SJCRH30 (cell line): ENCODE measurements at regions not wholly inside any gene's neighbourhood (a gene's known extent, or its start where the extent isn't known, plus 50 kb on each side); places are given as distances from the start of the nearest gene placed in this dataset.

Experiments used
- DNase-seq, 2 experiments: peaks; one replicate each; pipeline ENCODE4 v3.0.0-alpha.2; 2015 to 2020
- H3K27ac ChIP-seq: fragments of 250-450 bp; sonication (Bioruptor Pico); 2 replicates; pipeline ENCODE4 v1.5.1; 2020; ENCODE audit warnings: mild to moderate bottlenecking, moderate library complexity
- H3K27me3 ChIP-seq: fragments of 250-450 bp; sonication (Bioruptor Pico); 2 replicates; pipeline ENCODE4 v1.5.1; 2020; ENCODE audit warnings: mild to moderate bottlenecking, moderate library complexity
- H3K36me3 ChIP-seq: fragments of 250-450 bp; sonication (Bioruptor Pico); 2 replicates; pipeline ENCODE4 v1.5.1; 2020; ENCODE audit warnings: mild to moderate bottlenecking, moderate library complexity
- H3K4me1 ChIP-seq: fragments of 250-450 bp; sonication (Bioruptor Pico); 2 replicates; pipeline ENCODE4 v1.5.1; 2020; ENCODE audit warnings: mild to moderate bottlenecking, moderate library complexity
- H3K4me3 ChIP-seq: fragments of 250-450 bp; sonication (Bioruptor Pico); 2 replicates; pipeline ENCODE4 v1.5.1; 2020; ENCODE audit warnings: mild to moderate bottlenecking, moderate library complexity
- H3K9me3 ChIP-seq: fragments of 250-450 bp; sonication (Bioruptor Pico); replicated peaks from 2 replicates; pipeline ENCODE4 v1.5.1; 2020; ENCODE audit warnings: mild to moderate bottlenecking, moderate library complexity

GRCh38 chr6:101249470-101249869 lies 144.0 kb upstream of the GRIK2 start:
- no peak overlapping the region for H3K27ac ChIP-seq

GRCh38 chr6:101257163-101257562 lies 136.3 kb upstream of the GRIK2 start:
- H3K4me1 ChIP-seq: no peaks in the 10 kb centered on the region
- no peaks in the 10 kb centered on the region for H3K9me3 ChIP-seq
- no peak overlapping the region for H3K4me3 ChIP-seq
- no peaks in the 10 kb centered on the region for H3K36me3 ChIP-seq
- H3K27me3 ChIP-seq: no peaks in the 10 kb centered on the region
- no peak overlapping the region for H3K27ac ChIP-seq
- DNase-seq: no peak

More at GRCh38 chr6:101249470-101249869, 144.0 kb upstream of the GRIK2 start:
- DNase-seq: no peak
- no peaks in the 10 kb centered on the region for H3K36me3 ChIP-seq
- no peaks in the 10 kb centered on the region for H3K9me3 ChIP-seq
- H3K27me3 ChIP-seq: no peaks in the 10 kb centered on the region
- H3K4me3 ChIP-seq: no peak overlapping the region
- H3K4me1 ChIP-seq: no peaks in the 10 kb centered on the region

DNA sequence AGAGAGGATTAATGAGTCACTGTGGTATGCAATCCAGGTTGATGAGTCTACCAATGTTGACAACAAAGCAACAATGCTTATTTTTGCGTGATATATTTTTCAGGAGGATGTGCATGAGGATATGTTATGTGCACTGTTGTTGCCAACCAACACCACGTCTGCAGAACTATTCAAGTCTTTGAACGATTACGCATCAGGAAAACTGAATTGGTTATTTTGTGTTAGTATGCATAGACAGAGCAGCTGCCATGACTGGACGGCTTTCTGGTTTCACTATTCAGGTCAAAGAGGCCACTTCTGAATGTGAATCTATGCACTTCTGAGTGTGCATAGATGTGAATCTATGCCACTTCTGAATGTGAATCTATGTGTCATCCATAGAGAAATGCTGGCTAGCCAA lies 134.0 kb upstream of the GRIK2 start:
- no peak for DNase-seq
- H3K4me1 ChIP-seq: no peaks in the 10 kb centered on the region
- H3K36me3 ChIP-seq: no peaks in the 10 kb centered on the region
- H3K27me3 ChIP-seq: no peaks in the 10 kb centered on the region
- H3K4me3 ChIP-seq: no peak overlapping the region
- H3K27ac ChIP-seq: no peak overlapping the region
- H3K9me3 ChIP-seq: no peaks in the 10 kb centered on the region

GRCh38 chr6:101263596-101263995 lies 129.9 kb upstream of the GRIK2 start:
- no peak for DNase-seq
- H3K36me3 ChIP-seq: no peaks in the 10 kb centered on the region
- H3K27me3 ChIP-seq: no peaks in the 10 kb centered on the region
- no peak overlapping the region for H3K27ac ChIP-seq
- no peaks in the 10 kb centered on the region for H3K4me1 ChIP-seq
- no peaks in the 10 kb centered on the region for H3K9me3 ChIP-seq
- H3K4me3 ChIP-seq: no peak overlapping the region

- DNase-seq: no peak
- H3K4me1 ChIP-seq: no peaks in the 10 kb centered on the region
- H3K27me3 ChIP-seq: no peaks in the 10 kb centered on the region
- H3K4me3 ChIP-seq: no peak overlapping the region
- no peaks in the 10 kb centered on the region for H3K36me3 ChIP-seq
- no peaks in the 10 kb centered on the region for H3K9me3 ChIP-seq
- H3K27ac ChIP-seq: no peak overlapping the region
These were observed 127.4 kb upstream of the GRIK2 start for GRCh38 chr6:101266063-101266462.

- Histone ChIP-seq H3K9me3 (no peaks in the 10 kb centered on the region), H3K27me3 (no peaks in the 10 kb centered on the region), H3K4me1 (no peaks in the 10 kb centered on the region), H3K36me3 (no peaks in the 10 kb centered on the region), H3K4me3 (no peak overlapping the region), H3K27ac (no peak overlapping the region)
- no peak for DNase-seq
These were observed 125.0 kb upstream of the GRIK2 start for GRCh38 chr6:101268541-101268940.

GRCh38 chr6:101275251-101275650 lies 118.3 kb upstream of the GRIK2 start:
- Histone ChIP-seq H3K9me3 (no peaks in the 10 kb centered on the region), H3K4me1 (no peaks in the 10 kb centered on the region), H3K36me3 (no peaks in the 10 kb centered on the region), H3K27me3 (no peaks in the 10 kb centered on the region), H3K27ac (no peak overlapping the region), H3K4me3 (no peak overlapping the region)
- no peak for DNase-seq

- H3K27ac ChIP-seq: no peak overlapping the region
- no peak overlapping the region for H3K4me3 ChIP-seq
- no peaks in the 10 kb centered on the region for H3K9me3 ChIP-seq
- no peaks in the 10 kb centered on the region for H3K4me1 ChIP-seq
- DNase-seq: no peak
- H3K36me3 ChIP-seq: no peaks in the 10 kb centered on the region
- no peaks in the 10 kb centered on the region for H3K27me3 ChIP-seq
These were observed 117.4 kb upstream of the GRIK2 start for GRCh38 chr6:101276066-101276465.

DNA sequence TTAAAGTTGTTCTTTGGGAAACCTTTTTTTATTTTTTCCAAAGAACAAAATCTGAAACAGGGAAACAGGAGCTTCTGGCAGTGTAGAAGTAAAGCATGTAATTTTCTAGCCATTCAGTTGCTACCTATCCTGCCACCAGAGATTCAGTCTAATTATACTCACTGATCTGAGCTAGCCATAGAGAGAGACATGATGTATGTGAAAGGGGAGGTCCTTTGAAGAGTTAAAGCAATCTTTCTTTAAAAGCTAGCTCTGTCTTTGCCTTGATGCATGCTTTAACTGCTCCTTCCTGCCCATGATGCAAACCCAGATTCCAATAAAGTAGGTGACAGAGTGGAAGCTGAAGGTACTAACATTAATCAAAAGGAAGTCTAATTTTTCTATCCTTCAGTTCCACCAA lies 114.1 kb upstream of the GRIK2 start:
- H3K4me3 ChIP-seq: no peak overlapping the region
- DNase-seq: no peak
- no peaks in the 10 kb centered on the region for H3K27me3 ChIP-seq
- no peaks in the 10 kb centered on the region for H3K36me3 ChIP-seq
- no peaks in the 10 kb centered on the region for H3K9me3 ChIP-seq
- no peaks in the 10 kb centered on the region for H3K4me1 ChIP-seq
- H3K27ac ChIP-seq: no peak overlapping the region

DNA sequence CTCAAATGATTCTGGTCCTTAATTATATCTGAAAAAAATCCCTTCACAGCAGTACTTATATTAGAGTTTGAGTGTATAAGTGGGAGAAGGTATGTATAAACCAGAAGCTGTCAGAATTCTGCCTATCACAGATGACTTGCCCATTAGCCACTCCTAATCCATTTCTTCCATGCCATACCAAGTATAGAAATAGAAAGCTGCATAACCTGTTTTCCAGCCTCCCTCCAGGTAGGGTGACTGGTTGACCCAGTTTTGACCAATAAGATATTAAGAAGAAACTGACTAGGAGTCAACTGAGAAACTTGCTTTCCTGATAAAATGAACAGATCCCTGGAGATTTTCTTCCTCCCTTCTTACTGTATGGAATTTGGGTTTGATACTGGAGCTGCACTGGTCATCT lies 112.2 kb upstream of the GRIK2 start:
- Histone ChIP-seq H3K4me3 (no peak overlapping the region), H3K27me3 (no peaks in the 10 kb centered on the region), H3K4me1 (no peaks in the 10 kb centered on the region), H3K27ac (no peak overlapping the region), H3K9me3 (no peaks in the 10 kb centered on the region), H3K36me3 (no peaks in the 10 kb centered on the region)
- DNase-seq: no peak

GRCh38 chr6:101284131-101284530 lies 109.4 kb upstream of the GRIK2 start:
- no peaks in the 10 kb centered on the region for H3K27me3 ChIP-seq
- H3K4me3 ChIP-seq: no peak overlapping the region
- no peaks in the 10 kb centered on the region for H3K36me3 ChIP-seq
- no peaks in the 10 kb centered on the region for H3K9me3 ChIP-seq
- no peaks in the 10 kb centered on the region for H3K4me1 ChIP-seq
- DNase-seq: no peak
- H3K27ac ChIP-seq: no peak overlapping the region

GRCh38 chr6:101286146-101286545 lies 107.4 kb upstream of the GRIK2 start:
- no peak overlapping the region for H3K4me3 ChIP-seq

DNA sequence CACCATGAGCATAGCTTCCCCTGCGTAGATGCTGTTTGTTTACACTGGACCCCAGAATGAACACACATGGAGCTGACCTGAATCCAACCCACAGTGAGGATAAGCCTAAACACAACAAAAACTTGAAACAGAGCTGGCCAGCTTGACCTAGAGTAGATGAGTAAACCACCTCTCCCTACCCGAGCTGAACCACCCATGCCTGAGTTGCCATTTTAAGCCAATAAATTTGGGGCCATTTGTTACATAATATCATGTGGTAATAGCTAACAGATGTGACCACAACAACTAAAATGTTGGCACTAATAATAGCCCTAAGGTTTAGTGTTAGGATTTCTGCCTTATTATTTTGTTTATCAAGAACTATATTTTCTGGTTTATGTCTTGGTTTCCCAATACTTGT lies 103.2 kb upstream of the GRIK2 start:
- DNase-seq: no peak

More at GRCh38 chr6:101286146-101286545, 107.4 kb upstream of the GRIK2 start:
- Histone ChIP-seq H3K36me3 (no peaks in the 10 kb centered on the region), H3K27me3 (no peaks in the 10 kb centered on the region), H3K27ac (no peak overlapping the region), H3K4me1 (no peaks in the 10 kb centered on the region), H3K9me3 (no peaks in the 10 kb centered on the region)
- no peak for DNase-seq

GRCh38 chr6:101294051-101294638 lies 99.4 kb upstream of the GRIK2 start:
- no peak for DNase-seq
- Histone ChIP-seq H3K9me3 (no peaks in the 10 kb centered on the region), H3K4me3 (no peak overlapping the region), H3K27ac (no peak overlapping the region), H3K27me3 (no peaks in the 10 kb centered on the region), H3K36me3 (no peaks in the 10 kb centered on the region), H3K4me1 (no peaks in the 10 kb centered on the region)

More for the DNA sequence above, 103.2 kb upstream of the GRIK2 start:
- no peaks in the 10 kb centered on the region for H3K4me1 ChIP-seq
- no peaks in the 10 kb centered on the region for H3K27me3 ChIP-seq
- no peak overlapping the region for H3K27ac ChIP-seq
- H3K4me3 ChIP-seq: no peak overlapping the region
- H3K36me3 ChIP-seq: no peaks in the 10 kb centered on the region
- no peaks in the 10 kb centered on the region for H3K9me3 ChIP-seq

- Histone ChIP-seq H3K27me3 (no peaks in the 10 kb centered on the region), H3K9me3 (no peaks in the 10 kb centered on the region), H3K27ac (no peak overlapping the region), H3K4me3 (no peak overlapping the region), H3K36me3 (no peaks in the 10 kb centered on the region), H3K4me1 (no peaks in the 10 kb centered on the region)
- no peak for DNase-seq
These were observed 98.8 kb upstream of the GRIK2 start for GRCh38 chr6:101294676-101295075.

DNA sequence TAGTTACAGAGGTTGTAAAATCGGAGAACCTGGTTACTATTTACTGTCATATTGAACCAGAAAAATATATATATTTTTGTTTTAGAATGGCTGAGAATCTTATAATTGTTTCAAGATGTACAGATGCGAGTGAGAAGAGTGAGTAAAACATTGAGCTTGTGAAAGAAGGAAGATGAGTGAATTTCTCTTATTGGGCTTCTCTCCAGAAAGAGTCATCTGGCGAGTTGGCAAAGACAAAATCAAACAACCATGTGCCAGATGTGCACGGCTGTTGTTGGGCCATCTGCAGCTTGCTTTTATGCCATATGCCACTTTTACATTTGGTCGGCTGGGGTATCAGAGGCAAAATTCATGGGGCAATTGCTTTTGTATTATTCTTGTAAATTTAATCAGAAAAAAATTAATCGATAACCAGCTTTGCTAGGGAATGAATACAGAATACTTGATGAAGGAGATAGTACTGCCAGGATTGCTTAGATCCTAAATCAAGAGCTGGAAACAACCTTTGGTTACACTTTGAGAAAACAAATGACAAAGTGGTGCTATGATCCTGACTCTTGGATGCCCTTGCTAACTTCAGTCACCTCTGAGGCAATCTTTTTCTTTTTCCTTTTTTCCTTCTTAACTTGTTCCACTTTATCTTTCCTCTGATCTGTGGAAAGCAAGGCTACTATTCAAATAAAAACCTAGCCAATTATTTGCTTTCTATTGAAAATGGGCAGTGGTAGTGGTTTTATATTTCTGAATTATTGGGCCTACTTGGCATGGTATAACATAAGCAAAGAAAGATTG lies 97.1 kb upstream of the GRIK2 start:
- Histone ChIP-seq H3K36me3 (no peaks in the 10 kb centered on the region), H3K4me1 (no peaks in the 10 kb centered on the region), H3K27me3 (no peaks in the 10 kb centered on the region), H3K27ac (no peak overlapping the region), H3K4me3 (no peak overlapping the region), H3K9me3 (no peaks in the 10 kb centered on the region)
- no peak for DNase-seq
